Activated naive CD8-positive, alpha-beta T cell treated with anti-CD3 and anti-CD28 coated beads, Interleukin-2, amount 50 U/mL, for 24 hours (primary cell): ENCODE measurements at regions not wholly inside any gene's neighbourhood (a gene's known extent, or its start where the extent isn't known, plus 50 kb on each side); places are given as distances from the start of the nearest gene placed in this dataset.
A peak's percentile ranks its signal among the peaks of the same experiment; 100 is the strongest.

ENCODE experiments used
- ATAC-seq: fragments of 150-1000 bp; cut with Tn5 transposase; one replicate; pipeline ENCODE4 v1.10.0; 2021
- DNase-seq: peaks from one replicate; pipeline ENCODE4 v3.0.0; 2021
- H3K27ac Mint-ChIP-seq: one replicate; pipeline ENCODE4 v1.8.0; 2021; ENCODE audit warnings: mild to moderate bottlenecking, mixed read lengths
- H3K27me3 Mint-ChIP-seq: one replicate; pipeline ENCODE4 v1.8.0; 2021; ENCODE audit warnings: mixed read lengths
- H3K36me3 Mint-ChIP-seq: one replicate; pipeline ENCODE4 v1.8.0; 2021; ENCODE audit warnings: low read depth, mixed read lengths
- H3K4me1 Mint-ChIP-seq: one replicate; pipeline ENCODE4 v1.8.0; 2021; ENCODE audit warnings: mixed read lengths
- H3K4me3 Mint-ChIP-seq: one replicate; pipeline ENCODE4 v1.8.0; 2021; ENCODE audit warnings: mild to moderate bottlenecking, moderate library complexity, mixed read lengths
- H3K9me3 Mint-ChIP-seq: one replicate; pipeline ENCODE4 v1.8.0; 2021; ENCODE audit warnings: mixed read lengths

GRCh38 chr5:30063503-30063902, 1130.0 kb upstream of the CDH6 start:
- H3K9me3 Mint-ChIP-seq, result peaks cover 10% of the 10 kb centered on the region
- DNase-seq (no peak), ATAC-seq (no peak)
- no peaks in the 10 kb centered on the region for H3K4me1 Mint-ChIP-seq
- no peak overlapping the region for H3K4me3 Mint-ChIP-seq
- H3K27ac Mint-ChIP-seq, result no peak overlapping the region
- H3K36me3 Mint-ChIP-seq, result no peaks in the 10 kb centered on the region
- no peaks in the 10 kb centered on the region for H3K27me3 Mint-ChIP-seq

GRCh38 chr5:30051976-30052375, 1141.5 kb upstream of the CDH6 start:
- ATAC-seq, result no peak
- no peaks in the 10 kb centered on the region for H3K27me3 Mint-ChIP-seq

DNA sequence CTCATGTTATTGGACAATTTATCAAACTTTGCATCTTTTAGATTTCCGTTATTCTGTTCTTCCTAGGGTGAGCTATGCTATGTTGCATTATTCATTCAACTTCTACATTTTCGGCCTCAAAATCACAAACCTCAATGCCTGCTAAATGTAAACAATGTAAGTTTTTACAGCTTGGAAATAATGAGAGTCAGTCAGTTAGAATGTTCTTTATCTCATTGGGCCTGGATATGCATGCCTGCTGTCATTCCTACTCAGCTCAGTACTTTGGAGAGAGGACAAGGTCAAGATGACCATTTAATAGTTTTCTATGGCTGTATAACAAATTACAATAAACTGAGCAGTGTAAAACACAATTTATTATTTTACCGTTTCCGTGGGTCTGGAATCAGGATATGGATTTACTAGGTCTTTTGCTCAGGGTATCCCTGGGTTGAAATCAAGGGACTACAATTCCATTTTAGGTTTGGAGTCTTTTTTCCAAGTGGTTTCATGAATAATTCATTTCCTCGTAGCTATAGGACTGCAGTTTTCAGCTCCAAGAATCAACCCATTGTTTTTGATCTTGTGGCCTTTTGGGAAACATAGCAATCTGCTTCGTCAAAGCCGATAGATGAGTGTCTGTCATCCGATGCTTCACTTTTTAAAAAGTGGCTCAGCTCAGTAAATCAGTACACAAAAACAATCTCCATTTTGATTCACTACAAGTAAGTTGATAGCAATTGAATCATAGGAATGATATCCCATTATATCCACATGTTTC, 1143.2 kb upstream of the CDH6 start:
- H3K27ac Mint-ChIP-seq, result no peak overlapping the region
- DNase-seq, result no peak
- H3K27me3 Mint-ChIP-seq, result no peaks in the 10 kb centered on the region
- ATAC-seq, result no peak
- H3K9me3 Mint-ChIP-seq, result peaks cover 5% of the 10 kb centered on the region
- H3K4me1 Mint-ChIP-seq, result no peaks in the 10 kb centered on the region
- H3K36me3 Mint-ChIP-seq, result no peaks in the 10 kb centered on the region
- no peak overlapping the region for H3K4me3 Mint-ChIP-seq

More at GRCh38 chr5:30051976-30052375, 1141.5 kb upstream of the CDH6 start:
- no peak for DNase-seq
- Mint-ChIP-seq H3K4me1 (no peaks in the 10 kb centered on the region), H3K4me3 (no peak overlapping the region), H3K9me3 (peaks cover 9% of the 10 kb centered on the region), H3K27ac (no peak overlapping the region), H3K36me3 (no peaks in the 10 kb centered on the region)

GRCh38 chr5:30042677-30043076, 1150.8 kb upstream of the CDH6 start:
- DNase-seq, result no peak
- no peak overlapping the region for H3K4me3 Mint-ChIP-seq
- no peaks in the 10 kb centered on the region for H3K36me3 Mint-ChIP-seq
- no peak for ATAC-seq
- no peaks in the 10 kb centered on the region for H3K4me1 Mint-ChIP-seq
- no peaks in the 10 kb centered on the region for H3K27me3 Mint-ChIP-seq
- no peak overlapping the region for H3K27ac Mint-ChIP-seq
- no peaks in the 10 kb centered on the region for H3K9me3 Mint-ChIP-seq

- Mint-ChIP-seq H3K4me1 (no peaks in the 10 kb centered on the region), H3K27ac (no peak overlapping the region), H3K27me3 (no peaks in the 10 kb centered on the region), H3K36me3 (no peaks in the 10 kb centered on the region), H3K4me3 (no peak overlapping the region), H3K9me3 (no peaks in the 10 kb centered on the region)
- DNase-seq, result no peak
- no peak for ATAC-seq
Measured at GRCh38 chr5:30041831-30042385, 1151.6 kb upstream of the CDH6 start.

GRCh38 chr5:30041291-30041690, 1152.2 kb upstream of the CDH6 start:
- no peak overlapping the region for H3K27ac Mint-ChIP-seq
- DNase-seq, result no peak
- H3K4me1 Mint-ChIP-seq, result no peaks in the 10 kb centered on the region
- H3K27me3 Mint-ChIP-seq, result no peaks in the 10 kb centered on the region
- no peaks in the 10 kb centered on the region for H3K9me3 Mint-ChIP-seq
- ATAC-seq, result no peak
- no peaks in the 10 kb centered on the region for H3K36me3 Mint-ChIP-seq
- H3K4me3 Mint-ChIP-seq, result no peak overlapping the region

DNA sequence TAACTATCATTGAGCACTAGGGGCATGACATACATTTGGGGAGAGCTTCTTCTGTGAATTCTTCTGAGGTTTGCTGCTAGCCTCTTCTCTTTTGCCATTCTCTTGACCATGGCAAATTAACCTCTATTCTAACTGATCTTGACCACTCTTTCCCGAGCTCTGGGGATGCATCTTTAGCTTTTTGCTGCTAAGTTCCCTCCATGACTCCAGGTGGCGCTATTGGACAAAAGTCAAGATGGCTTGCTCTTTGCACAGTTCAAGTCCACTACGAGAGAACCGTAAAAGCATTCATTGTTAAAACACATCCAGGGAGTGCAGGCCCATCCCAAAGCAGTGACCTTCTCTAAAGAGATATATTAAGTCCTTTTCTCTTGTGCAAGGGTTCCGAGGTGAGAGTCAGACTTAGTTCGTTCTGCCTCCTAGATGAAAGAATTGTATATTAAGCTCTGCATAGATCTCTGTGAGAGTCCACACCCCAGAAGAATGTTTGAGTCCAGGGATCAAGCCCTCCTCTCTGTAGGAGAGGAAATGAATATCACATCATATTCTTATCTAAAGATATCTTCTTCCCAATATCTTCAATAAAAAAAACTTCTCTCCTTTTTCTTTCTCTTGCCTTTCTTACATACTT, 1152.9 kb upstream of the CDH6 start:
- Mint-ChIP-seq H3K4me3 (no peak overlapping the region), H3K27me3 (no peaks in the 10 kb centered on the region), H3K27ac (no peak overlapping the region), H3K36me3 (no peaks in the 10 kb centered on the region), H3K4me1 (no peaks in the 10 kb centered on the region), H3K9me3 (no peaks in the 10 kb centered on the region)
- ATAC-seq, result no peak
- DNase-seq, result peak; percentile 9

GRCh38 chr5:30039379-30039778, 1154.1 kb upstream of the CDH6 start:
- DNase-seq (no peak), ATAC-seq (no peak)
- H3K27me3 Mint-ChIP-seq, result no peaks in the 10 kb centered on the region
- H3K27ac Mint-ChIP-seq, result no peak overlapping the region
- no peak overlapping the region for H3K4me3 Mint-ChIP-seq
- no peaks in the 10 kb centered on the region for H3K4me1 Mint-ChIP-seq
- no peaks in the 10 kb centered on the region for H3K36me3 Mint-ChIP-seq
- H3K9me3 Mint-ChIP-seq, result no peaks in the 10 kb centered on the region

- DNase-seq (no peak), ATAC-seq (no peak)
- no peaks in the 10 kb centered on the region for H3K4me1 Mint-ChIP-seq
- H3K27me3 Mint-ChIP-seq, result no peaks in the 10 kb centered on the region
- no peak overlapping the region for H3K4me3 Mint-ChIP-seq
- H3K36me3 Mint-ChIP-seq, result no peaks in the 10 kb centered on the region
- no peak overlapping the region for H3K27ac Mint-ChIP-seq
- no peaks in the 10 kb centered on the region for H3K9me3 Mint-ChIP-seq
Measured at GRCh38 chr5:30034870-30035269, 1158.6 kb upstream of the CDH6 start.

DNA sequence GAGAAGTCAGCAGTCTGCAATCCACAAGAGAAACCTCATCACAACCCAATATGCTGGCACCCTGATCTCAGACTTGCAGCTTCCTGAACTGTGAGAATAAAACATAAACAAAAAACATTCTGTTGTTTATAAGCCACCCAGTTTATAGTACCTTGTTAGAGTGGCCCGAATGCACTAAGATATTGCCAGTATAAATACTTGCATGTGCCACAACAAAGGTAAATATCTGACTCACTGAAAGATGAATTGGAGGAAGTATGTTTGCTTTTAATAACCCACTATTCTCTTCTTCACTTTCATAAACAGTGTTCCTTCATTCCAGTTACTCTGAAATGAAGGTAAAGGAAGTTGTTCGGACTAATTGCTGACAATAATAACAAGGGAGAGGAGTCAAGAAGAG, 1163.4 kb upstream of the CDH6 start:
- Mint-ChIP-seq H3K4me3 (no peak overlapping the region), H3K36me3 (no peaks in the 10 kb centered on the region), H3K27me3 (no peaks in the 10 kb centered on the region)

DNA sequence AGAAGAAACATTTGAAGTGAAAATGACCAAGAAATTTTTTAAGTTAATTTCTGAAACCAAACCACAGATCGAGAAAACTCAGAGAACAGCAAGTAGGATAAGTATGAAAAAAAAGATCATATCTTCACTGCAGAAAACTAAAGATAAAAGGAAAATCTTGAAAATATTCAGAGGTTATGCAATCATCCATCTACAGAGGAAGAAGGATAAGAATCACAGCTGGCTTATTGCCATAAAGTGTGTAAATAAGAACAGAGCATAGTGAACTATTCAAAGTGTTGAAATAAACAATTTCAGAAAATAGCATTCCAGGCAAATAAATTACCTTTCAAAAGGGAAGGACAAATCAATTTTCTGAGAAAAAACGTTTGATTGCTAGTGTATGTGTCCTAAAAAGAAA, 1191.7 kb upstream of the CDH6 start:
- Mint-ChIP-seq H3K4me1 (no peaks in the 10 kb centered on the region), H3K27ac (no peak overlapping the region), H3K27me3 (no peaks in the 10 kb centered on the region), H3K9me3 (peaks cover 23% of the 10 kb centered on the region), H3K4me3 (no peak overlapping the region), H3K36me3 (no peaks in the 10 kb centered on the region)
- ATAC-seq (no peak), DNase-seq (no peak)

More for the DNA sequence above, 1163.4 kb upstream of the CDH6 start:
- Mint-ChIP-seq H3K27ac (no peak overlapping the region), H3K9me3 (peaks cover 4% of the 10 kb centered on the region), H3K4me1 (no peaks in the 10 kb centered on the region)
- DNase-seq (no peak), ATAC-seq (no peak)

- Mint-ChIP-seq H3K27me3 (no peaks in the 10 kb centered on the region), H3K4me3 (no peak overlapping the region), H3K36me3 (no peaks in the 10 kb centered on the region), H3K9me3 (peaks cover 13% of the 10 kb centered on the region), H3K4me1 (no peaks in the 10 kb centered on the region), H3K27ac (no peak overlapping the region)
- DNase-seq, result no peak
- ATAC-seq, result no peak
Measured at GRCh38 chr5:30000231-30000630, 1193.3 kb upstream of the CDH6 start.

DNA sequence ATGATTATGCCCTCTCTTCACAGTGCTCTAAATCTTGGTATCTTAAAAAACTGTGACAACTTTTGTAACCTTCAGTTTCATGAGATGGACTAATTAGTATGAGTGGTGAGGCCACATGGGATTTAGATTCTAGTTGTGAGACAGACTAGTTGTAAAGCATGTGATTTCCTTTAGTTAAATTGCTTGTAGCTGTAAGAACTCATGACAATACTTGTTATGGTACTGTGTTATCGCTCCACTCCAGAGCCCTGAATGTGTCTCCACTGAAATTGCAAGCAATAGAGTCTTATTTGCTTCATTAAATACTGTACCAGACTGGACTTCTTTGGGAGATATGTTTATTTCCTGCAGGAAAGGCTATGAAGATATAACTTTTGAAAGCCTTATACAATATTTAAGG, 1198.3 kb upstream of the CDH6 start:
- Mint-ChIP-seq H3K4me3 (no peak overlapping the region), H3K9me3 (peaks cover 13% of the 10 kb centered on the region), H3K27me3 (no peaks in the 10 kb centered on the region), H3K27ac (no peak overlapping the region), H3K4me1 (no peaks in the 10 kb centered on the region), H3K36me3 (no peaks in the 10 kb centered on the region)
- DNase-seq, result no peak
- ATAC-seq, result no peak

DNA sequence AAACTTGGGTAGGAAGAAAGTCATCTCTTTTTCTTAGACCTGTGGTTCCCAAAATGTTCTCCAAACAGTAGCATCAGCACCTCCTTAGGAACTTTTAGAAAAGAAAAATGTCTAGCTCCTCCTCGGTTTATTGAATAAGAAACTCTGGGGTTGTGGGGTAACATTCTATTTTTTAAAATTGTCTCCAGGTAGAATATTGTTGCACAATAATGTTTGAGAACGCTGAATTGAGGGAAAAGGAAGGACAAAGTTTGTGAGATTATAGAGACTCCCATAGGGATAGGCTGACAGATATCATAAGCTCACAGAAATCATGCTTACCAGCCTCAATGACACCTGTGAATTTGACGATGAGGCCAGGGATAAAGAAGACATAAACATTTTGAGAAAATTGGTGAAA, 1199.0 kb upstream of the CDH6 start:
- DNase-seq, result no peak
- Mint-ChIP-seq H3K4me3 (no peak overlapping the region), H3K27ac (no peak overlapping the region), H3K27me3 (no peaks in the 10 kb centered on the region), H3K9me3 (peaks cover 19% of the 10 kb centered on the region), H3K36me3 (no peaks in the 10 kb centered on the region), H3K4me1 (no peaks in the 10 kb centered on the region)
- ATAC-seq, result no peak

GRCh38 chr5:29993286-29993685, 1200.2 kb upstream of the CDH6 start:
- H3K9me3 Mint-ChIP-seq, result peaks cover 17% of the 10 kb centered on the region
- DNase-seq (no peak), ATAC-seq (no peak)
- no peaks in the 10 kb centered on the region for H3K36me3 Mint-ChIP-seq
- H3K27ac Mint-ChIP-seq, result no peak overlapping the region
- no peaks in the 10 kb centered on the region for H3K27me3 Mint-ChIP-seq
- no peaks in the 10 kb centered on the region for H3K4me1 Mint-ChIP-seq
- H3K4me3 Mint-ChIP-seq, result no peak overlapping the region
